IMR-90 (cell line): ENCODE measurements at regions not wholly inside any gene's neighbourhood (a gene's known extent, or its start where the extent isn't known, plus 50 kb on each side); places are given as distances from the start of the nearest gene placed in this dataset.
"Not testable (repeated sequence)": the region's sequence is repeated elsewhere in the genome, so short reads cannot be mapped to it uniquely, and the experiment has no call there.

ENCODE experiments used
- FOS ChIP-seq: fragments of 150-350 bp; IDR thresholded peaks from 2 replicates; pipeline ENCODE4 v1.6.1; 2016; ENCODE audit warnings: low read depth, low read length
- POLR2A ChIP-seq: IDR thresholded peaks from 2 replicates; pipeline ENCODE4 v1.6.1; 2012; ENCODE audit warnings: mild to moderate bottlenecking, low read depth, low read length
- RCOR1 ChIP-seq: IDR thresholded peaks from 2 replicates; pipeline ENCODE4 v1.6.1; 2012; ENCODE audit warnings: mild to moderate bottlenecking, low read length, improper control_type of control experiment; ENCODE audit not compliant: insufficient replicate concordance
- TF ChIP-seq, protein P1 (sequence below): conservative IDR thresholded peaks from 2 replicates; pipeline ENCODE4 v1.5.1; 2012; ENCODE audit warnings: mild to moderate bottlenecking, low read depth, low read length, improper control_type of control experiment

DNA sequence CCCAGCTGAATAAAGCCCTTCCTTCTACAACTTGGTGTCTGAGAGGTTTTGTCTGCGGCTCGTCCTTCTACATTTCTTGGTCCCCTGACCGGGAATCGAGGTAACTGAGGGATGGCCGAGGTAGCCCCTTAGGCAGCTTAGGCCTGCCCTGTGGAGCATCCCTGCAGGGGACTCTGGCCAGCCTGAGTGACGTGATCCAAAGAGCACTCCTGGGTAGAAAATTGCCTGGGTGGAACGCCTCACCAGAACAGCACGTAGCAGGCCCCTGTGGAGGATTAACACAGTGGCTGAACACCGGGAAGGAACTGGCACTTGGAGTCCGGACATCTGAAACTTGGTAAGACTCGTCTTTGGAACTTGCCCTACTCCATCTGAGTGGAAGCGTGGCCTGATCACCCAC, 1078.5 kb upstream of the FAM98A start:
- TF ChIP-seq, protein P1, sequence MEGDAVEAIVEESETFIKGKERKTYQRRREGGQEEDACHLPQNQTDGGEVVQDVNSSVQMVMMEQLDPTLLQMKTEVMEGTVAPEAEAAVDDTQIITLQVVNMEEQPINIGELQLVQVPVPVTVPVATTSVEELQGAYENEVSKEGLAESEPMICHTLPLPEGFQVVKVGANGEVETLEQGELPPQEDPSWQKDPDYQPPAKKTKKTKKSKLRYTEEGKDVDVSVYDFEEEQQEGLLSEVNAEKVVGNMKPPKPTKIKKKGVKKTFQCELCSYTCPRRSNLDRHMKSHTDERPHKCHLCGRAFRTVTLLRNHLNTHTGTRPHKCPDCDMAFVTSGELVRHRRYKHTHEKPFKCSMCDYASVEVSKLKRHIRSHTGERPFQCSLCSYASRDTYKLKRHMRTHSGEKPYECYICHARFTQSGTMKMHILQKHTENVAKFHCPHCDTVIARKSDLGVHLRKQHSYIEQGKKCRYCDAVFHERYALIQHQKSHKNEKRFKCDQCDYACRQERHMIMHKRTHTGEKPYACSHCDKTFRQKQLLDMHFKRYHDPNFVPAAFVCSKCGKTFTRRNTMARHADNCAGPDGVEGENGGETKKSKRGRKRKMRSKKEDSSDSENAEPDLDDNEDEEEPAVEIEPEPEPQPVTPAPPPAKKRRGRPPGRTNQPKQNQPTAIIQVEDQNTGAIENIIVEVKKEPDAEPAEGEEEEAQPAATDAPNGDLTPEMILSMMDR: not testable (repeated sequence)
- not testable (repeated sequence) for TF ChIP-seq POLR2A, FOS, RCOR1
